Breast epithelium (tissue), 3 donors: ENCODE measurements at regions not wholly inside any gene's neighbourhood (a gene's known extent, or its start where the extent isn't known, plus 50 kb on each side); places are given as distances from the start of the nearest gene placed in this dataset.
"Not testable (repeated sequence)": the region's sequence is repeated elsewhere in the genome, so short reads cannot be mapped to it uniquely, and the experiment has no call there.

Experiments used
- POLR2A ChIP-seq: fragments of 450-650 bp; IDR thresholded peaks from one replicate; pipeline ENCODE4 v1.6.1; 2016; ENCODE audit warnings: antibody characterized with exemption, mild to moderate bottlenecking, moderate library complexity
- TF ChIP-seq, protein P1 (sequence below), 3 donors: fragments of 450-650 bp; IDR thresholded peaks; one replicate each; pipeline ENCODE4 v1.5.1; 2016 to 2017; ENCODE audit warnings: antibody characterized with exemption in 3 of 3, mild to moderate bottlenecking in 3 of 3, moderate library complexity in 3 of 3

GRCh38 chr2:95753812-95754211 is 162.0 kb downstream of the TRIM43 start:
- not testable (repeated sequence) for TF ChIP-seq POLR2A
- TF ChIP-seq, protein P1, sequence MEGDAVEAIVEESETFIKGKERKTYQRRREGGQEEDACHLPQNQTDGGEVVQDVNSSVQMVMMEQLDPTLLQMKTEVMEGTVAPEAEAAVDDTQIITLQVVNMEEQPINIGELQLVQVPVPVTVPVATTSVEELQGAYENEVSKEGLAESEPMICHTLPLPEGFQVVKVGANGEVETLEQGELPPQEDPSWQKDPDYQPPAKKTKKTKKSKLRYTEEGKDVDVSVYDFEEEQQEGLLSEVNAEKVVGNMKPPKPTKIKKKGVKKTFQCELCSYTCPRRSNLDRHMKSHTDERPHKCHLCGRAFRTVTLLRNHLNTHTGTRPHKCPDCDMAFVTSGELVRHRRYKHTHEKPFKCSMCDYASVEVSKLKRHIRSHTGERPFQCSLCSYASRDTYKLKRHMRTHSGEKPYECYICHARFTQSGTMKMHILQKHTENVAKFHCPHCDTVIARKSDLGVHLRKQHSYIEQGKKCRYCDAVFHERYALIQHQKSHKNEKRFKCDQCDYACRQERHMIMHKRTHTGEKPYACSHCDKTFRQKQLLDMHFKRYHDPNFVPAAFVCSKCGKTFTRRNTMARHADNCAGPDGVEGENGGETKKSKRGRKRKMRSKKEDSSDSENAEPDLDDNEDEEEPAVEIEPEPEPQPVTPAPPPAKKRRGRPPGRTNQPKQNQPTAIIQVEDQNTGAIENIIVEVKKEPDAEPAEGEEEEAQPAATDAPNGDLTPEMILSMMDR (IDR thresholded peaks at IDR 0.05) = not testable (repeated sequence)
